ENCODE measurements at regions not wholly inside any gene's neighbourhood (a gene's known extent, or its start where the extent isn't known, plus 50 kb on each side); places are given as distances from the start of the nearest gene placed in this dataset.

GRCh38 chr13:107854880-107855279 lies 360.5 kb downstream of the LIG4 start:
- Histone ChIP-seq H3K4me3 (replicated peaks in 1 of 3; ENCODE audit: insufficient read depth in 1 of 3, low read depth in 1 of 3, low read length in 3 of 3) (no peak overlapping the region), H3K79me2 (ENCODE audit: control insufficient read depth, insufficient read depth, low read length) (no peaks in the 10 kb centered on the region)
- dilution Hi-C loops (cut with MboI; ENCODE audit: extremely low pct_ligation_motif_present, low sequenced_read_pairs) = no loop called here

More at GRCh38 chr13:107854880-107855279, 360.5 kb downstream of the LIG4 start:
- no peak overlapping the region for H3K9ac ChIP-seq (replicated peaks; ENCODE audit: extremely low read depth, insufficient read depth, low read length)
- TF ChIP-seq POLR2AphosphoS5 (IDR thresholded peaks at IDR 0.05; ENCODE audit: insufficient read depth, low read depth, low read length) (no peak), FOS (IDR thresholded peaks at IDR 0.05; ENCODE audit: borderline replicate concordance, insufficient read depth, low read length) (no peak), JUN (IDR thresholded peaks at IDR 0.05; ENCODE audit: borderline replicate concordance, insufficient read depth, insufficient read length, low read depth) (no peak), EZH2 (IDR thresholded peaks at IDR 0.05; ENCODE audit: borderline replicate concordance, low read depth, low read length, severe bottlenecking) (no peak), CTCF (IDR thresholded peaks at IDR 0.05; ENCODE audit: extremely low read depth in 1 of 2, insufficient read depth in 1 of 2, low read depth in 1 of 2, low read length in 2 of 2) (no peak), POLR2A (IDR thresholded peaks at IDR 0.05; ENCODE audit: low read depth, low read length) (no peak), MYC (IDR thresholded peaks at IDR 0.05; ENCODE audit: low read depth, low read length) (no peak), GATA2 (IDR thresholded peaks at IDR 0.05; ENCODE audit: insufficient read depth, insufficient read length, low read depth, low read length) (no peak)
- TF ChIP-seq, protein P1, sequence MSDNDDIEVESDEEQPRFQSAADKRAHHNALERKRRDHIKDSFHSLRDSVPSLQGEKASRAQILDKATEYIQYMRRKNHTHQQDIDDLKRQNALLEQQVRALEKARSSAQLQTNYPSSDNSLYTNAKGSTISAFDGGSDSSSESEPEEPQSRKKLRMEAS (IDR thresholded peaks at IDR 0.05; ENCODE audit: insufficient read depth, insufficient read length) = no peak
- no peak for FAIRE-seq
- no peaks in the 10 kb centered on the region for H3K27me3 ChIP-seq (ENCODE audit: control insufficient read depth in 2 of 2, insufficient read depth in 2 of 2, low read length in 2 of 2)
- no peaks in the 10 kb centered on the region for H4K20me1 ChIP-seq (replicated peaks; ENCODE audit: control insufficient read depth, extremely low read depth, insufficient read depth, low read length)
- BruUV-seq (replicated peaks) = no TSS peak
- H2AFZ ChIP-seq (ENCODE audit: low read depth, low read length) = no peak overlapping the region
- no peaks in the 10 kb centered on the region for H3K9me1 ChIP-seq (replicated peaks; ENCODE audit: control insufficient read depth, extremely low read depth, insufficient read depth, low read length)
- no peaks in the 10 kb centered on the region for H3K9me3 ChIP-seq (replicated peaks; ENCODE audit: control insufficient read depth, insufficient read depth, low read length)
- peaks cover 7% of the 10 kb centered on the region for H3K4me1 ChIP-seq (ENCODE audit: control insufficient read depth, extremely low read depth, insufficient read depth, low read length)
- ChIA-PET POLR2A (no interaction called here), CTCF (interaction anchor here (1.3 kb wide), 1 partner anchor 12 kb away, joined by 3 read pairs; no protein-coding TSS in a partner anchor)
- DNase-seq (ENCODE audit: low read depth, low spot score) = no peak
- no peaks in the 10 kb centered on the region for H3K36me3 ChIP-seq (ENCODE audit: control insufficient read depth in 2 of 2, extremely low read depth in 1 of 2, insufficient read depth in 2 of 2, low read length in 2 of 2)
- intact Hi-C loops (cut with micrococcal nuclease) = no loop called here
- no peak overlapping the region for H3K27ac ChIP-seq (ENCODE audit: insufficient read depth, low read depth, low read length)
- H3K4me2 ChIP-seq (ENCODE audit: insufficient read depth, low read length) = no peak overlapping the region
